GM18507 (cell line): ENCODE measurements at regions not wholly inside any gene's neighbourhood (a gene's known extent, or its start where the extent isn't known, plus 50 kb on each side); places are given as distances from the start of the nearest gene placed in this dataset.
A peak's percentile ranks its signal among the peaks of the same experiment; 100 is the strongest.

ENCODE experiments used
- DNase-seq: peaks from one replicate; pipeline ENCODE4 v3.0.0; 2011; ENCODE audit warnings: low read depth; ENCODE audit not compliant: insufficient read length; ENCODE audit errors: extremely low spot score
- FAIRE-seq: peaks from 2 replicates; lab custom pipeline; 2011; peaks lifted over from hg19 to GRCh38; lab: Jason Lieb, UNC

DNA sequence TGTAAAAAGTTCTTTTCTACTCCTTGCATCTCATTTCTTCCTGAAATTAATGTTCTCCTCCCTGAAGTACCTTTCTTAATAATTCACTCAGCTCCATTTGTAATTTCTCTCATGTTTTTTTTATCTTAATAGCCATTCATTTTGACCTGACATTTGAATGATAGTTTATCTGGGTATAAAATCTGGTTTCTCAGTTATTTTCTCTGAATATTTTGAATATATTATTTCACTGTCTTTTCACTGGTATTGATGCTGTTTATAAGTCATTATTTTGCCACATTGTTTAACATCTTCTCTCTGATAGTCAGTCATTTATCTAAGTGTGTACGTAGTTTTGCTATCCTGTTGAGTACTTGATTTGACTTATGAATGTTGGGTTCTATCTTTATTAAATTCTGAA is 68.8 kb upstream of the ARHGAP18 start:
- FAIRE-seq, result no peak
- no peak for DNase-seq

DNA sequence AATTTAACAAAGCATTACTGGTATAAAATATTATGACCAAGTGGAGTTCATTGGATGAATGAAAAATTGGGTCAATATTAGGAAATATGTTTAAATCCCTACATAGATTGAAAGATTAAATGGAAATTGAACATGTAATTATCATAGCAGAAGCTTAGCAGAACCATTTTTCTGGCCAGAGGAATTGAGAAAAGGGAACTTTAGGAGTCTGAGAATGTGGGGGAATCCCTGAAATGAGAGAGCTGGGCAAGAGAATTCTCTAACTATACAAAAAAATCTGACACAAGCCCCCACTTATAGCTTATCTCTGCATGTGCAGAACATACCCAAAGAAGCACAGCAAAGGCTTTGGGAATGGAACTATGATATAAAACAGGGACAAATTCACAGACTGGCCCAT is 67.4 kb upstream of the ARHGAP18 start:
- FAIRE-seq (no peak), DNase-seq (no peak)

DNA sequence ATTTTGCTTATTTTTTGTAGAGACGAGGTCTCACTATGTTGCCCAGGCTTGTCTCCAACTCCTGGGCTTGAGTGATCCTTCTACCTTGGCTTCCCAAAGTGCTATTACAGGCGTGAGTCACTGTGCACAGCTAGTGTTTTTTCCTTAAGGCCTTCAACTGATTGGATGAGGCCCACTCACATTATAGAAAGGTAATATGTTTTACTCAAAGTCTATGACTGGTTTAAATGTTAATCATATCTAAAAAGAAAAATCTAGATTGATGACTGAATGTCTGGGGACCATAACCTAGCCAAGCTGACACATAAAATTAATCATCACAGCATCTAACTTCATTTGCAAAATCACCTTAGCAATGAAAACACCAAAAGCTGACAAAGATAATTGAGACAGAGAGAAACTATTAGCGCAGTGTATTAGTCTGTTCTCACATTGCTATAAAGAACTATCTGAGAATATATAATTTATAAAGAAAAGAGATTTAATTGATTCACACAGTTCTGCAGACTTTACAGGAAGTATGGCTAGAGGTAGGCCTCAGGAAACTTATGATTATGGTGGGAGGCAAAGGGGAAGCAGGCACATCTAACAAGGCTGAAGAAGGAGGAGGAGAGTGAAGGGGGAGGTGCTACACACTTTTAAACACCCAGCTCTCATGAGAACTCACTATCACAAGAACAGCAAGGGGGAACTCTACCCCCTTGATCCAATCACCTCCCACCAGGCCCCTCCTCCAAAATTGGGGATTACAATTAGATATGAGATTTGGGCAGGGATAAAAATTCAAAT is 66.8 kb upstream of the ARHGAP18 start:
- no peak for DNase-seq
- no peak for FAIRE-seq

- peak; percentile 50 for FAIRE-seq
- peak; percentile 26 for DNase-seq
These were observed 64.9 kb upstream of the ARHGAP18 start for GRCh38 chr6:129774697-129775447.

- FAIRE-seq, result no peak
- DNase-seq, result no peak
These were observed 63.3 kb upstream of the ARHGAP18 start for GRCh38 chr6:129773304-129773703.

GRCh38 chr6:129771678-129772077 is 61.7 kb upstream of the ARHGAP18 start:
- DNase-seq (no peak), FAIRE-seq (no peak)

DNA sequence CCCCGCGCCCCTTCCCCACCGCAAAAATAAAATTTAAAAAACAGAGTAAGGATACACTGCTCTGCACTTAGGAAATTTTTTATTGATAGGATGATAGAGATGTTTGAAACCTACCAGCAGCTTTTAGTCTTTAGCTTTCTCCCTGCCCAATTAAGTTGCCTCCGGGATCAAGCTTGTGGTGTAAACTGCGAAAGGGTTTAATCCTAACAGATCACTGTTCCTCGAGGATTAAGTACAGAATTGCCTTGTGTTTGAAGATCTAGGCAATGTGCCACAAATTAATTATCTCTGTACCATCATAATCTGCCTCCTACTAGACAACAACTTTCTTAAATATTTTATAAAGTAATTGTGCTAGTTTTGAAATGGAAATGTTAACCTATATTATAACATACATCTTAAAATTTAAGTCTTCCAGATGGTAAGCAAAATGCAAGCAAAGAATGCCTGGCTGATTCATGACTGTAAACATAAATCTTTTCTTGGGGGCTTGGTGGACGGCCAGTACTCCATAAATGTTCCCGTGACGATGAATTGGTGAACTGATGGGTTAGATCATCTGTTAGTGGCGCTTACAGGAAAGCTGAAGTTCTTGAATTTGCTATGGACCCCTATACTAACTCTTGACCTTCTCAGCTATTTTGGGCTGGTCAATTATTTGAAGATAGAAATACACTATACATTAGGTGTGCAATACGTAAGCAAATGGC is 58.0 kb upstream of the ARHGAP18 start:
- DNase-seq (no peak), FAIRE-seq (no peak)

DNA sequence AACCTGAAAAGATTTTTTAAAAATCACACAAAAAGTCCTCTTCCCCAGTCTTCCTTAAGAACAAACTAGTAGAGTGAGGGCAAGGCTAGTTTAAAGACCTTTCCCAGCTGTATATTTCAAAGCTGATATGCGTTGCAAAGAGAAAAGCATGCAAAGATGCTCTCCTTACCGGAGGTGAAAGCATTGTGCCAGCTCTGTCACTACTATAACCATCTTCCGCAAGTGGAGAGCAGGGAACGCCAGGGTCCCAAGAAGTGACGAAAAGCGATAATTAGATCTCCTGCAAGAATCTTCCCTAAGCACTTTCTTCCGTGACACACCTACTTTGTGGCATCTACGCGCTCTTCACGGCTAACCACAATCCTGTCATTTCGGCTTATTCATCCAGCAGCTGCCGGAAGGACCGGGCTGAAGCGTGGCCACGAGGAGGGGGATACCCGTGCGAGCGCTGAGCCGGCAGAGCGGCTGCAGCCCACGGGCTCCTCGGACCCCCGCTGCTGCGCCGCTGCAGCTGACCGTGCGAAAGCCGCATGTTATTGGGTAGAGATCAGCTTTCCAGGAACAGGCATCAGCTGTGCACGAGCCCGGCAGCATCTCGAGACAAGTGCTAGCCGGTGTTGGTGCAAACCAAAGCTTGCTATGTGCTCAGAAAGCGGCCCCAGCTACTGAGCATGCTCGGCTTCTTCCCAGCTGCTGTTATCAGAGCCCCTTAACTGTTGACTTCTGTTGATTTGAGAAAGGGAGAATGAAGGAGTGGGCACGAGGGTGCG is 57.2 kb upstream of the ARHGAP18 start:
- FAIRE-seq (peak; percentile 53), DNase-seq (no peak)

DNA sequence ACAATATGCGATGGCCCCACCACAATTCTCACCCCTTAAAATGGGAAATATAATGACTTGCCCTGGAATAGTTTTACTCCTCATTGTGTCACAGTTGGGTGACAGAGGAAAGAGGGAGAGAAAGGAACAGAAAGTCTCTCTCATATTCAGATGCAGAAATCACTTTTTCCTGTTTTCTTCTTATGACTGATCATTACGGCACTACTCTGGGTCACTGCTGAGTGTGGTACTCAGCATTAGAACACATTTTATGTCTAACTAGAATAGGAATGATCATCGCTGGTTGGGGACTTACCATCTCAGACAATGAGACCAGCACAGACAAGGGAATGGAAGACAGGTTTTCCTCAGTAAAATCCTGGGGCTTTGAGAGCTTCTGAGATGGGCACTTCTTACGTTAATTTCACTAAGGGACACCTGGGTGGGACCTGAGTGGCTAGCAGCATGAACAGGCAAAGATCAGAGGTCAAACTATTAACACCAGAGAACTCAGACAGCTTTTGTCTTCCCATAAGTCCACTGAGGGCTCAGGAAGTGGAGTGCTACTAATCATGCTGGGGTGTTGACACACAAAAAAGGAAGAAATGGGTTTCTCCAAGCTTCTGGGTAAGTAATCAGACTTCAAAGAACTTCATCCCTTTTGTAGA is 54.9 kb upstream of the ARHGAP18 start:
- FAIRE-seq (no peak), DNase-seq (no peak)

DNA sequence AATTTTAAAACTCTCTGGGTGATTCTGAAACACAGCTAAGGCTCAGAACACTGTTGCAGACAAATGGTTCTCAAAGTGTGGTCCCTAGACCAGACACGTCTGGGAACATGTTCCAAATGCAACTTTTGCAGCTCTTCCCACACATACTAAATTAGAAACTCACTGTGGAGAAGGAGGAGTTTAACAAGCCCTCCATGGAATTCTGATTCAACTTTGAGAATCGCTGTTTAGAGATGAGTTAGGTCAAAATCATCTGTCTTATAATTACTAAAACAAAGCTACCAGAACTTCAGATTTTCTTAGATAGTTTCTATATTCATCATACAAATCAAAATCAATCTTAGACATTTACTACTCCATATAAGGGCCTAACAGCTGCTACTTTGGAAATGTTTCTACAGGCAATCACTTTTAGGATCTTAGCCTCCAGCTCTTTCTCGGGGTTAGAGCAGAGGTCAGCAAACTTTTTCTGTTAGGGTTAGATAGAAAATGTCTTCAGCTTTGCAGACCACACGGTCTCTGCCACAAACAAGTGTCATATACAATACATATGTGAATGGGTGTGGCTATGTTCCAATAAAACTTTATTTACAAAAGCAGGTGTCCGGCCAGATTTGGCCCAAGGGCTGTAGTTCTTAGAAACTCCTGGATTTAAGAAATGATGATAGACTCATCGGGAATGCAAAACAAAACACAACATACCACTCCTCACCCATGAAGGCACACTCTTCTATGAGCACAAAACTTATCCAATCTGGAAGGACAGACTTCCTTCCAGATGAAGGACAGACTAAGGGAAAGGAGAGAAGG is 50.0 kb upstream of the ARHGAP18 start:
- FAIRE-seq (no peak), DNase-seq (no peak)
